ENCODE measurements at regions not wholly inside any gene's neighbourhood (a gene's known extent, or its start where the extent isn't known, plus 50 kb on each side); places are given as distances from the start of the nearest gene placed in this dataset.

GRCh38 chr6:87913974-87914373 lies 133.7 kb upstream of the SPACA1 start:
- no peak overlapping the region for H3K4me3 Mint-ChIP-seq
- peaks cover 3% of the 10 kb centered on the region for H3K36me3 Mint-ChIP-seq
- DNase-seq: no peak
- H3K27ac Mint-ChIP-seq: no peak overlapping the region
- peaks cover 2% of the 10 kb centered on the region for H3K9me3 Mint-ChIP-seq (ENCODE audit: low read depth)
- ATAC-seq: no peak
- peaks cover 51% of the 10 kb centered on the region for H3K27me3 Mint-ChIP-seq
- CTCF ChIA-PET: no interaction called here
- peaks cover 17% of the 10 kb centered on the region for H3K4me1 Mint-ChIP-seq

GRCh38 chr6:87912102-87912501 lies 135.5 kb upstream of the SPACA1 start:
- no peak overlapping the region for H3K27ac Mint-ChIP-seq
- H3K4me3 Mint-ChIP-seq: no peak overlapping the region
- DNase-seq: no peak
- H3K4me1 Mint-ChIP-seq: peaks cover 34% of the 10 kb centered on the region
- peaks cover 57% of the 10 kb centered on the region for H3K27me3 Mint-ChIP-seq
- CTCF ChIA-PET: no interaction called here
- no peak for ATAC-seq
- H3K9me3 Mint-ChIP-seq (ENCODE audit: low read depth): peaks cover 2% of the 10 kb centered on the region
- H3K36me3 Mint-ChIP-seq: peaks cover 3% of the 10 kb centered on the region

- peaks cover 30% of the 10 kb centered on the region for H3K4me1 Mint-ChIP-seq
- H3K27ac Mint-ChIP-seq: no peak overlapping the region
- no peak overlapping the region for H3K4me3 Mint-ChIP-seq
- no peak for DNase-seq
- no peak for ATAC-seq
- H3K36me3 Mint-ChIP-seq: peaks cover 5% of the 10 kb centered on the region
- H3K9me3 Mint-ChIP-seq (ENCODE audit: low read depth): peaks cover 2% of the 10 kb centered on the region
- CTCF ChIA-PET: no interaction called here
- H3K27me3 Mint-ChIP-seq: peaks cover 67% of the 10 kb centered on the region
Observed at GRCh38 chr6:87909849-87910248, 137.8 kb upstream of the SPACA1 start.

GRCh38 chr6:87908978-87909811 lies 138.4 kb upstream of the SPACA1 start:
- Mint-ChIP-seq H3K4me1 (peaks cover 28% of the 10 kb centered on the region), H3K9me3 (ENCODE audit: low read depth) (peaks cover 2% of the 10 kb centered on the region), H3K27ac (no peak overlapping the region), H3K4me3 (no peak overlapping the region), H3K27me3 (peaks cover 66% of the 10 kb centered on the region), H3K36me3 (peaks cover 5% of the 10 kb centered on the region)
- CTCF ChIA-PET: no interaction called here
- ATAC-seq (no peak), DNase-seq (no peak)

GRCh38 chr6:87907521-87907920 lies 140.1 kb upstream of the SPACA1 start:
- Mint-ChIP-seq H3K9me3 (ENCODE audit: low read depth) (peaks cover 2% of the 10 kb centered on the region), H3K36me3 (peaks cover 5% of the 10 kb centered on the region), H3K27ac (peak overlapping the region; percentile 41), H3K4me3 (peak overlapping the region; percentile 2), H3K4me1 (peaks cover 28% of the 10 kb centered on the region), H3K27me3 (peaks cover 61% of the 10 kb centered on the region)
- CTCF ChIA-PET: interaction anchor here (0.7 to 1.3 kb wide), 5 partner anchors 10 to 515 kb away, joined by 3 to 5 read pairs (median 3); no protein-coding TSS in a partner anchor
- DNase-seq: peak; percentile 58
- peak; percentile 83 for ATAC-seq

GRCh38 chr6:87905101-87905641 lies 142.5 kb upstream of the SPACA1 start:
- H3K4me1 Mint-ChIP-seq: peaks cover 24% of the 10 kb centered on the region
- ATAC-seq (no peak), DNase-seq (no peak)
- peaks cover 46% of the 10 kb centered on the region for H3K27me3 Mint-ChIP-seq
- no peak overlapping the region for H3K4me3 Mint-ChIP-seq
- CTCF ChIA-PET: no interaction called here
- peaks cover 5% of the 10 kb centered on the region for H3K36me3 Mint-ChIP-seq
- H3K9me3 Mint-ChIP-seq (ENCODE audit: low read depth): peaks cover under 1% of the 10 kb centered on the region
- no peak overlapping the region for H3K27ac Mint-ChIP-seq

GRCh38 chr6:87904011-87904410 lies 143.6 kb upstream of the SPACA1 start:
- peaks cover 23% of the 10 kb centered on the region for H3K4me1 Mint-ChIP-seq
- peaks cover 35% of the 10 kb centered on the region for H3K27me3 Mint-ChIP-seq
- no peak for DNase-seq
- H3K27ac Mint-ChIP-seq: no peak overlapping the region
- CTCF ChIA-PET: no interaction called here
- no peak for ATAC-seq
- no peak overlapping the region for H3K4me3 Mint-ChIP-seq
- H3K9me3 Mint-ChIP-seq (ENCODE audit: low read depth): no peaks in the 10 kb centered on the region
- peaks cover 3% of the 10 kb centered on the region for H3K36me3 Mint-ChIP-seq

GRCh38 chr6:87903323-87903722 lies 144.3 kb upstream of the SPACA1 start:
- Mint-ChIP-seq H3K27ac (no peak overlapping the region), H3K27me3 (peaks cover 30% of the 10 kb centered on the region), H3K9me3 (ENCODE audit: low read depth) (no peaks in the 10 kb centered on the region), H3K36me3 (peaks cover 3% of the 10 kb centered on the region), H3K4me1 (peaks cover 18% of the 10 kb centered on the region), H3K4me3 (no peak overlapping the region)
- CTCF ChIA-PET: no interaction called here
- ATAC-seq (no peak), DNase-seq (no peak)

GRCh38 chr6:87902383-87902782 lies 145.3 kb upstream of the SPACA1 start:
- Mint-ChIP-seq H3K4me1 (peaks cover 9% of the 10 kb centered on the region), H3K9me3 (ENCODE audit: low read depth) (no peaks in the 10 kb centered on the region), H3K27ac (no peak overlapping the region), H3K27me3 (peaks cover 23% of the 10 kb centered on the region), H3K4me3 (no peak overlapping the region), H3K36me3 (peaks cover 3% of the 10 kb centered on the region)
- ATAC-seq (no peak), DNase-seq (no peak)
- CTCF ChIA-PET: no interaction called here

- DNase-seq (no peak), ATAC-seq (no peak)
- Mint-ChIP-seq H3K27me3 (peaks cover 16% of the 10 kb centered on the region), H3K36me3 (peaks cover 3% of the 10 kb centered on the region), H3K4me3 (no peak overlapping the region), H3K9me3 (ENCODE audit: low read depth) (no peaks in the 10 kb centered on the region), H3K4me1 (peaks cover 1% of the 10 kb centered on the region), H3K27ac (no peak overlapping the region)
- CTCF ChIA-PET: no interaction called here
Observed at GRCh38 chr6:87901613-87902012, 146.0 kb upstream of the SPACA1 start.

- H3K27ac Mint-ChIP-seq: no peak overlapping the region
- ATAC-seq: no peak
- no peaks in the 10 kb centered on the region for H3K9me3 Mint-ChIP-seq (ENCODE audit: low read depth)
- H3K4me1 Mint-ChIP-seq: no peaks in the 10 kb centered on the region
- DNase-seq: no peak
- H3K27me3 Mint-ChIP-seq: peaks cover 4% of the 10 kb centered on the region
- H3K36me3 Mint-ChIP-seq: no peaks in the 10 kb centered on the region
- CTCF ChIA-PET: no interaction called here
- H3K4me3 Mint-ChIP-seq: no peak overlapping the region
Observed at GRCh38 chr6:87900160-87900698, 147.4 kb upstream of the SPACA1 start.

- CTCF ChIA-PET: no interaction called here
- H3K4me1 Mint-ChIP-seq: no peaks in the 10 kb centered on the region
- no peak for DNase-seq
- ATAC-seq: no peak
- no peak overlapping the region for H3K4me3 Mint-ChIP-seq
- no peaks in the 10 kb centered on the region for H3K36me3 Mint-ChIP-seq
- peaks cover 3% of the 10 kb centered on the region for H3K27me3 Mint-ChIP-seq
- H3K9me3 Mint-ChIP-seq (ENCODE audit: low read depth): no peaks in the 10 kb centered on the region
- H3K27ac Mint-ChIP-seq: no peak overlapping the region
Observed at GRCh38 chr6:87899499-87900147, 148.0 kb upstream of the SPACA1 start.

- no peak for ATAC-seq
- Mint-ChIP-seq H3K27me3 (peaks cover 2% of the 10 kb centered on the region), H3K27ac (no peak overlapping the region), H3K9me3 (ENCODE audit: low read depth) (no peaks in the 10 kb centered on the region), H3K4me1 (no peaks in the 10 kb centered on the region), H3K4me3 (no peak overlapping the region), H3K36me3 (no peaks in the 10 kb centered on the region)
- CTCF ChIA-PET: interaction anchor here (0.5 to 0.7 kb wide), 2 partner anchors 33 to 239 kb away, joined by 3 to 5 read pairs; no protein-coding TSS in a partner anchor
- DNase-seq: no peak
Observed at GRCh38 chr6:87897663-87898062, 150.0 kb upstream of the SPACA1 start.

- no peak overlapping the region for H3K4me3 Mint-ChIP-seq
- no peaks in the 10 kb centered on the region for H3K4me1 Mint-ChIP-seq
- CTCF ChIA-PET: no interaction called here
- H3K36me3 Mint-ChIP-seq: no peaks in the 10 kb centered on the region
- no peaks in the 10 kb centered on the region for H3K9me3 Mint-ChIP-seq (ENCODE audit: low read depth)
- no peak overlapping the region for H3K27ac Mint-ChIP-seq
- ATAC-seq (no peak), DNase-seq (no peak)
- H3K27me3 Mint-ChIP-seq: peaks cover 6% of the 10 kb centered on the region
Observed at GRCh38 chr6:87897013-87897412, 150.6 kb upstream of the SPACA1 start.

All from activated CD8-positive, alpha-beta memory T cell treated with anti-CD3 and anti-CD28 coated beads, Interleukin-2, amount 10 ng/mL, durations not matched to agents 7 days and 5 days (primary cell).